Smooth muscle cell (in vitro differentiated cells): ENCODE measurements at regions not wholly inside any gene's neighbourhood (a gene's known extent, or its start where the extent isn't known, plus 50 kb on each side); places are given as distances from the start of the nearest gene placed in this dataset. TPM values are rescaled to one million over a fixed set of nuclear protein-coding genes. Genes with fewer than 3 reads are reported as not detected.

Experiments used
- DNase-seq: peaks from one replicate; lab custom pipeline; 2025; ENCODE audit not compliant: unreplicated experiment; lab: John Stamatoyannopoulos, UW
- H2AFZ ChIP-seq: fragments of 200-600 bp; sonication (generic); 2 replicates; pipeline ENCODE4 v1.6.0; 2016; ENCODE audit warnings: antibody characterized with exemption, low read depth, mild to moderate bottlenecking
- H3F3A ChIP-seq: fragments of 200-600 bp; sonication (generic); 2 replicates; pipeline ENCODE4 v1.6.0; 2017; ENCODE audit warnings: antibody characterized with exemption, low read depth
- H3K27ac ChIP-seq: fragments of 200-600 bp; sonication (generic); 2 replicates; pipeline ENCODE4 v1.5.1; 2016; ENCODE audit warnings: low read depth, mild to moderate bottlenecking
- H3K27me3 ChIP-seq: fragments of 200-600 bp; sonication (generic); 2 replicates; pipeline ENCODE4 v1.6.1; 2016; ENCODE audit warnings: low read depth, mild to moderate bottlenecking
- H3K36me3 ChIP-seq: fragments of 200-600 bp; sonication (generic); 2 replicates; pipeline ENCODE4 v1.5.1; 2016; ENCODE audit warnings: low read depth
- H3K4me1 ChIP-seq: fragments of 200-600 bp; sonication (generic); 2 replicates; pipeline ENCODE4 v1.5.1; 2016; ENCODE audit warnings: low read depth
- H3K4me2 ChIP-seq: fragments of 200-600 bp; sonication (generic); 2 replicates; pipeline ENCODE4 v1.6.0; 2016; ENCODE audit warnings: mild to moderate bottlenecking
- H3K4me3 ChIP-seq: fragments of 200-600 bp; sonication (generic); 2 replicates; pipeline ENCODE4 v1.5.1; 2016; ENCODE audit warnings: mild to moderate bottlenecking
- H3K79me2 ChIP-seq: fragments of 200-600 bp; sonication (generic); 2 replicates; pipeline ENCODE4 v1.6.0; 2016; ENCODE audit warnings: low read depth, mild to moderate bottlenecking
- H3K9ac ChIP-seq: fragments of 200-600 bp; sonication (generic); 2 replicates; pipeline ENCODE4 v1.6.0; 2016; ENCODE audit warnings: low read depth
- H3K9me3 ChIP-seq: fragments of 200-600 bp; sonication (generic); replicated peaks from 2 replicates; pipeline ENCODE4 v1.5.1; 2016; ENCODE audit warnings: low read depth
- H4K20me1 ChIP-seq: fragments of 200-600 bp; sonication (generic); 2 replicates; pipeline ENCODE4 v1.6.0; 2016; ENCODE audit warnings: low read depth
- CTCF ChIP-seq: fragments of 200-600 bp; sonication (generic); IDR thresholded peaks from 2 replicates; pipeline ENCODE4 v1.5.1; 2017; ENCODE audit warnings: borderline replicate concordance, mild to moderate bottlenecking, antibody characterized with exemption; ENCODE audit not compliant: insufficient read depth, poor library complexity, severe bottlenecking
- WGBS: methylation state at CpG from one replicate; pipeline ENCODE4 v1.1.7; 2016; ENCODE audit warnings: low lambda C conversion rate; 5-methylcytosine and 5-hydroxymethylcytosine counted together
- small RNA-seq: library from RNA; depleted of rRNA; stranded (forward); fragments of <200 nt; gene quantifications from one replicate; pipeline ENCODE3, GENCODE V24; 2014

- Histone ChIP-seq H3F3A (no peaks in the 10 kb centered on the region), H3K9ac (no peak overlapping the region), H3K4me3 (no peak overlapping the region), H3K4me2 (no peak overlapping the region), H3K79me2 (no peaks in the 10 kb centered on the region), H3K36me3 (no peaks in the 10 kb centered on the region), H4K20me1 (no peaks in the 10 kb centered on the region), H3K27ac (no peak overlapping the region), H2AFZ (no peak overlapping the region), H3K27me3 (no peaks in the 10 kb centered on the region), H3K9me3 (no peaks in the 10 kb centered on the region), H3K4me1 (peaks cover 6% of the 10 kb centered on the region)
- TF ChIP-seq CTCF = no peak
- no peak for DNase-seq
- 65% methylated on average over 2 of the region's 2 CpGs for WGBS
Measured at GRCh38 chr15:25930931-25931330, 67.8 kb upstream of the ATP10A start.

Small RNA genes lying in the stretch of these regions (small RNA-seq; reads per million reads assigned to genes)
- not detected for gene RF00554
